COLO829 (cell line): ENCODE measurements at regions not wholly inside any gene's neighbourhood (a gene's known extent, or its start where the extent isn't known, plus 50 kb on each side); places are given as distances from the start of the nearest gene placed in this dataset.
"Not testable (repeated sequence)": the region's sequence is repeated elsewhere in the genome, so short reads cannot be mapped to it uniquely, and the experiment has no call there.

ENCODE experiments used
- DNase-seq: peaks from one replicate; pipeline ENCODE4 v3.0.0; 2012; ENCODE audit warnings: low spot score

- no peak for DNase-seq
These were observed 231.9 kb upstream of the MGAT5 start for GRCh38 chr2:134021830-134022524.

DNA sequence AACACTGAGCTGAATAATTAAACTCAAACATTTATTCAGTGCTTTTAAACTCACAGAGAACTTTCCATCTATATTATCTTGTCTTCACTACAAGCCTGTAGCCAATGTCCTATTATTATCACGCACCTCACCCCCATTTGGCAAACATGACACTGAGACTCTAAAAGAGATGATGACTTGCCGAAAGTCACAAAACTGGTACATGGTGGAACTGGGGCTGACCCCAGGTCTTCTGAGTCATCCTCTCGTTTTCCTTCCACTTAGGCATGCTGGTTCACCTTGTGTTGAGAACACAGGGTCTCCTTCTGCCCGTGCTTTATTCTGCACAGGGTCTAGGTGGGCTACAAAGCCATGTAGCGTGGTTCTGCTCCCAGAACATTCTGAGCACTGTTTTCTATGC lies 230.0 kb upstream of the MGAT5 start:
- DNase-seq = no peak

GRCh38 chr2:134027980-134028379 lies 225.9 kb upstream of the MGAT5 start:
- no peak for DNase-seq

- DNase-seq = no peak
These were observed 224.5 kb upstream of the MGAT5 start for GRCh38 chr2:134029418-134029817.

GRCh38 chr2:134031539-134031938 lies 222.3 kb upstream of the MGAT5 start:
- DNase-seq = no peak

DNA sequence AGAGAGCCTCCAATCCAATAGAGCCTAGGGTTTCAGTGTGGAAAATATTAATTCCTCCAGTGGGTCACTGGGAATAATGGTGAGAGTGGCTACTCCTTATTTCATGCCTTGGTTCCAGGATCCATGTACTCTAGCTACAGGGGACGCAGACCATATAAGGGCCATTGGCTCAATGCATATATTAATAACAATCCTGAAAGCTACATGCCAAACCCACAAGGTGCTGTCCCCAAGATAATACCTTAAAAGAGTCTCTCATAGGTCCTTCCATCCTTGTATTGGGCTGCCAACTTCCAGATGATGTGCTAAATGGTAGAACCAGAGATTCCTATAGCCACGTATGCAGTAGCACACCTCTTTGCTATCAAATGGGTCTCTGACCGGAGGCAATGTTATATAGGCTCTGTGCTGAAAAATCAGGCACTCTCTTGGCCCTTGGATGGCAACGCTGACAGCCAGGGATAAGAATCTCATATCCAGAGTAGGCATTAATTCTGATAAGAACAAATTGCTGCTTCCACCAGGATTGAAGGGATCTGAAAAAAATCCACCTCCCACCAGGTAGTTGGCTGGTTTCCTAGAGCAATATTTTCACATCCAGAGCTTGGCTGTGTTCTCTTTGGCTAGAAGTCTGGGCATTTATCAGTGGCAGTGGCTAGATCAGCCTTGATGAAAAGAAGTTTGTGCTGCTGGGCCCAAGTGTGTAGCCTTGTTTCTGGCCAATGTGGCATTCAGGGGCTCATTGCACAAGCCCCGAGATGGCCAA lies 218.1 kb upstream of the MGAT5 start:
- DNase-seq = no peak

DNA sequence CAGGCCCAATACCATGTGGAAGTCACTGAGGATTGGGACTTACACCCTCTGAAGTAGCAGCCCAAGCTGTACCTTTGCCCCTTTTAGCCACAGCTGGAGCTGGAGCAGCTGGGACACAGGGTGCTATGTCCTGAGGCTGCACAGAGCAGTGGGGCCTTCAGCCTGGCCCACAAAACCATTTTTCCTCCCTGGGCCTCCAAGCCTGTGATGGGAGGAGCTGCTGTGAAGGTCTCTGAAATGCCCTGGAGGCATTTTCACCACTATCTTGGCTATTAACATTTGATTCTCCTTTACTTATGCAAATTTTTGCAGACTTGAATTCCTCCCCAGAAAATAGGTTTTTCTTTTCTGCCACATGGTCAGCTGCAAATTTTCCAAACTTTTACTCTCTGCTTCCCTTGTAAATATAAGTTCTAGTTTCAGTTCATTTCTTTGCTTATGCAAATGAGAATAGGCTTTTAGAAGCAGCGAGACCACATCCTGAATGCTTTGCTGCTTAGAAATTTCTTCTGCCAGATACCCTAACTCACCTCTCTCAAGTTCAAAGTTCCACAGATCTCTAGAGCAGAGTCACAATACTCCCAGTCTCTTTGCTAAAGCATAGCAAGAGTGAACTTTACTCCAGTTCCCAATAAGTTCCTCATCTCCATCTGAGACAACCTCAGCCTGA lies 213.8 kb upstream of the MGAT5 start:
- no peak for DNase-seq

- DNase-seq = not testable (repeated sequence)
These were observed 213.2 kb upstream of the MGAT5 start for GRCh38 chr2:134040626-134041172.

DNA sequence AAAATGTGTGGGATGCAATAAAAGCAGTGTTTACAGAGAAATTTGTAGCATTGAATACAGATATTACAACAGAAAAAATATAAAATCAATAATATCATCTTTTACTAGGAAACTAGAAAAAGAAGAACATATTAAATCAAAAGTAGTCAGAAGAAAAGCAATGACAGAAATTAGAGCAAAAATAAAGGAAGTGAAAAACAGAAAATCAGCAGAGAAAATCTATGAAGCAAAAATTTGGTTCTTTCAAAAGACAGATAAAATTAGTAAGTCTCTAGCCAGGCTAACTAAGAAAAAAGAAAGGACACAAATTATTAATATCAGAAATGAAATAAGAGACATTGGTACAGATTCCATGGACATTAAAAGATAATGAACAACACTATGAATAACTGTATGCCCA lies 212.0 kb upstream of the MGAT5 start:
- DNase-seq = no peak

- not testable (repeated sequence) for DNase-seq
These were observed 210.8 kb upstream of the MGAT5 start for GRCh38 chr2:134043028-134043427.

GRCh38 chr2:134052173-134052572 lies 201.7 kb upstream of the MGAT5 start:
- DNase-seq = no peak

DNA sequence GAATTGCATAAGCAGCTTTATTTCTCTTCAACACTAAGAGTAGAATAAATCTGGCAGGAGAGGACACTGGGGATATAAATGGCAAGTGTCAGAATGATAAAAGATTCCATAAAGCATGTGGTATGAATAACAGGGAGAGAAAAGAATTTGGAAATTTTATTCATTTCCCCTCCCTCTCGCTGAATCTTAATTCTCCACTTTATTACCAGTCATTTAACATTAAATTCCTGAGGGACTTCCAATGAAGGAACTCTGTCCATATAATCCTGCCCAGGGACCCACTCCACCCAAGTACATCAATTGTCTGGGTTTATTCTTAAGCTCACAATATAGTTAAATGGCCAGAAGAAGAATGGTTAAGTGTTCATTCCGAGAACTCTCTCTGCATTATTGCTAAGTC lies 197.7 kb upstream of the MGAT5 start:
- no peak for DNase-seq

GRCh38 chr2:134061066-134061465 lies 192.8 kb upstream of the MGAT5 start:
- DNase-seq = not testable (repeated sequence)

DNA sequence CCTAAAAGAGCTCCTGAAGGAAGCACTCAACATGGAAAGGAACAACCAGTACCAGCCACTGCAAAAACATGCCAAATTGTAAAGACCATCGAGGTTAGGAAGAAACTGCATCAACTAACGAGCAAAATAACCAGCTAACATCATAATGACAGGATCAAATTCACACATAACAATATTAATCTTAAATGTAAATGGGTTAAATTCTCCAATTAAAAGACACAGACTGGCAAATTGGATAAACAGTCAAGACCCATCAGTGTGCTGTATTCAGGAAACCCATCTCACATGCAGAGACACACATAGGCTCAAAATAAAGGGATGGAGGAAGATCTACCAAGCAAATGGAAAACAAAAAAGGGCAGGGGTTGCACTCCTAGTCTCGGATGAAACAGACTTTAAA lies 191.6 kb upstream of the MGAT5 start:
- DNase-seq = not testable (repeated sequence)

GRCh38 chr2:134063916-134064315 lies 190.0 kb upstream of the MGAT5 start:
- DNase-seq = not testable (repeated sequence)

DNA sequence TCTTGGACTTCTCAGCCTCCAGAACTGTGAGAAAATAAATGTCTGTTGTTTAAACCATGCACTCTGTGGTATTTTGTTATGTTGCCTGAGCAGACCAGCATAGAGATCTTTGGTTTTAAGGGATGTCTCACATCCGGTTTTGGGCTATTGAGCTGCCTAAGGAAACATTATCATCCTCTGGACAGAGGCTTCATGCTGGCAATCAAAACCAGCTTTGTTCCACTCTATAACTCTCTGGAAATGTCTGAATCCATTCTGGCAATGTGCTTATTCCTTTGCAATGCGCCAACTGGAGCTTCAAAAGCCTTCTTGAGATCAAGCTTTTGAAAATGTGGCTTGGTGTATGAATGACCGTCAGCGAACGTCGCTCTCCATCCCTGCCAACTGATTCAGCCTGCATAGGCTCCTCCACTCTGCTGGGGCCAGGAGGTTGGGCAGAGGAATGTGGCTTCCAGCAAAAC lies 183.6 kb upstream of the MGAT5 start:
- peak; percentile 87 for DNase-seq

DNA sequence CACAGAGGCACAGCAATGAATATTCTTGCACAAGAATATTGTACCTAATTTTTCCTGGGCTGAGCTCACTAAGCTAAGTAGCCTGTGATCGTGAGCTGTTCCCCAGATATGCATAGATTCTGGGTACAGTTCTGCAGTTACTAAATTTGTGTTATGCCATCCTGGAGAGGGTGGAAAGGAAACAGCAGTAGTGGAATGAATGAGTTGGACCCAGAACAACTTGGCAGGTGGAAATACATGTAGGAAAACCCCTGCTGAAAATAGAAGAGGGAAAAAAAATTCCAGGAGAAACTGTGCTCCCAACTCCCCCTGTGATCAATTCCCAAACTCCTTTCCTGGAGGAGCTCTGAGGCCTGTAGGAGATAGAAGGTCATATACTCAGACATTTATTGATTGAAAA lies 181.5 kb upstream of the MGAT5 start:
- no peak for DNase-seq

- DNase-seq = no peak
These were observed 180.8 kb upstream of the MGAT5 start for GRCh38 chr2:134073023-134073422.

GRCh38 chr2:134074619-134075018 lies 179.3 kb upstream of the MGAT5 start:
- DNase-seq = peak; percentile 94

GRCh38 chr2:134075204-134075603 lies 178.7 kb upstream of the MGAT5 start:
- no peak for DNase-seq

DNA sequence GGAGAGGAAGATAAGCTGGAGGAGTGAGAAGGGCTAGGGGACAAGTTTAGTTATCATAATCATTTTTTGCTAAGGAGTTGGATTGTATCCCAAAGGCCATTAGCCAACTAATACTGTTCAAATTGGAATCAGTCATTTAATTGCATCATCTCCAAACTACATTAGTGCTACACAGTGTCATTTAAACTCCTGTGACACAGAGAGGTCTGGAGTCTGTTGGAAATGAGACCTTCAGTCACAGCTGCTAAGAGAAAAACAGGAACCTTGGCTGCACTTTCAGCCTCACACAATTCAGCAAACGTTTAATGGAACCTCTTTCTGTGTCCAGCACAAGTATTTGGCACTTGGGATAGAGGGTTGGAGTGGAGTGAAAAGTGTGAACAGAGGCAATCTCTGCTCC lies 175.5 kb upstream of the MGAT5 start:
- DNase-seq = no peak

GRCh38 chr2:134079373-134079772 lies 174.5 kb upstream of the MGAT5 start:
- no peak for DNase-seq
